HG03060 (cell line): ENCODE measurements at regions not wholly inside any gene's neighbourhood (a gene's known extent, or its start where the extent isn't known, plus 50 kb on each side); places are given as distances from the start of the nearest gene placed in this dataset.

Experiments used
- ATAC-seq: cut with Tn5 transposase; IDR thresholded peaks from one replicate; pipeline ENCODE4 v1.9.1; 2021; ENCODE audit warnings: low read depth, moderate number of reproducible peaks; ENCODE audit not compliant: unreplicated experiment

DNA sequence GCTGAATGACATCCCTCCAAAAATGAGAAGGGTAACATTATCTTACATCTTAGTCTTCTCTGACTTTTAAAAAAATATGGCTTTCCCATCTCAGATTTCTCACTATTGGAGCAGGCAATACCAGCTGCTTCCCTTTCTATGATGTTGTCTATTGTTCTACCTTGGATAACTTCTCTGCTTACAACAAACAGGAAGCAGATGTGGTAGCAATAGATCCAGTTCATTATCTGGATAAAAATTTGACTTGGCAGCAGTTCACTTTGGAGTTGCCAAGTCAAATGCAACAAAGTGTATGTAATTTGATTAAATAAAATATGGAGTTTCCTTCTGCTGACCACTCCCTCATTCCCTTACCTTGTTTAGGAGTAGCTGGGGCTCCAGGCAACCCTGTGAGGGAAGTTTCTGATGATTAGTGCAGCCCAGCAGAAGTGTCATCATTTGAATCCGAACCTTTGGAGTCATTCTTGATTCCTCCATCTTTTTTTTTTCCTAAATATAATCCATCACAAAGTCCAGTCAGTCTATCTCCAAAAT, 72.0 kb upstream of the GPRIN3 start:
- no peak for ATAC-seq

DNA sequence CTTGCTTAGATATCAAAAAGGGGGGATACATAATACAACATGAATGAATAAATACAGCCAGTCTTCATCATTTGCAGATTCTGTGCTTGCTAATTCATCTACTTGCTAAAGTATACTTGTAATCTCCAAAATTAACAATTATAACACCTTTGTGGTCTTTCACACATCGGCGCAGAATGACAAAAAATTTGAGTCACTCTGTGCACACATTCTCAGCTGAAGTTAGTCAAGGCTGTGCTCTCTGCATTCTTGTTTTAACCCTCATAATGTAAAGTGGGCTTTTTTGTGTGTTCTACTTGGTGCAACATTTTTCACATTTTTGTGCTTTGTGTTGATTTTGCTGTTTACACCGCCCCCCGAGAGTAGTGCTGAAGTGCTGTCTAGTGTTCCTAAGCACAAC, 65.8 kb upstream of the GPRIN3 start:
- no peak for ATAC-seq

DNA sequence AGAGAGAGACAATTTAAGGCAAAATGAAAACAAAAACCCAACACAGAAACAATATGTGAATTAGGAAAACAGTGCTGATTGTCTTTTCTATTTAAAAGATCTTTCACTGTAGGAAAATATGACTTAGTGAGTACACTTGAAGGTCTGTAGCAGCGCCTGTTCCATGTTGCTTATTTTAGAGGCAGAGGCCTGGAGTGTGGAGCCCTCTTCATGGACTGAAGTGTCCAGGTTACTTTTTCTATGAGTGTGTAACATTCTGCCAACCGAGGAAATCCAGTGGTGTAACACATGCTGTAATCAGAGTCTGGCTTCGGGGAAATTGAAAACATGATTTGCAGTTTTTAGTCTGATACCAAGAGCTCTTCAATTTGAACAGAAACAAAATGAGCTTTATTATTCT, 64.0 kb upstream of the GPRIN3 start:
- no peak for ATAC-seq

DNA sequence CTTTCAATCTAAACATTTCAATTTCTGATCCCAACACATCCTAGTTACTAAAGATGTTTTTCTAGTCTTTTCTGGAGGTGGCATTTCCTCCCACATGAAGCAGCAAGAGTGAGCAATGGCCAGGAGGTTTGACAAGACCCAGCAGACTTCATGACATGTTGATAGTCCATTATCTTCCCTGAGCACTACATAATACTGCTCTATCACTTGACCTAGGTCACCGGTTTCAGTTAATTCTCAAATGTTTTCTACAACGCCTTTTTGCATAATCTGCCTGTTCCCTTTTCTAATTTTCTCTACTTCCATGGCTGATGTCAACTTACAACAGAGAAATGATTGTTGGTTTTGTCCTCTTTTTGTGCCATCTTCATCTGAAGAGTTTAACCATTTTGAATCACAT, 62.0 kb upstream of the GPRIN3 start:
- no peak for ATAC-seq

DNA sequence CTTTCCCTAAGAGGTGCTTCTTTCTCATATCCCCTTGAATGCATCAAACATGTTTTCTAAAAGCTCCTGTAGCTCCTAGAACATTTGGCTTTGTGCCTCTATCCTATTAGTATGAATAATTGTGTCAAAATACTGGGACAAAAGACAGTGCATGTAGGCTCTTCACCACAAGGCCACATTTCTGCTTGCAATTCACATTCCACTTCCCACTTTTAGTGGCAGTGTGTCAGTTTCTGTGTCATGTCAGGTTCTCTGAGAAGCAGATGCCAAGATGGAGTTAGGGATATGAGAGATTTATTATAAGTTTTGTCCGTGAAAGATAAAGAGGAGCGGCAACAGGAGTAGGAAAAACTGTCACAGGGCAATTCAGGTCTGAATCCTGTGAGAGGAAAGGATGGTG, 61.3 kb upstream of the GPRIN3 start:
- ATAC-seq: no peak

DNA sequence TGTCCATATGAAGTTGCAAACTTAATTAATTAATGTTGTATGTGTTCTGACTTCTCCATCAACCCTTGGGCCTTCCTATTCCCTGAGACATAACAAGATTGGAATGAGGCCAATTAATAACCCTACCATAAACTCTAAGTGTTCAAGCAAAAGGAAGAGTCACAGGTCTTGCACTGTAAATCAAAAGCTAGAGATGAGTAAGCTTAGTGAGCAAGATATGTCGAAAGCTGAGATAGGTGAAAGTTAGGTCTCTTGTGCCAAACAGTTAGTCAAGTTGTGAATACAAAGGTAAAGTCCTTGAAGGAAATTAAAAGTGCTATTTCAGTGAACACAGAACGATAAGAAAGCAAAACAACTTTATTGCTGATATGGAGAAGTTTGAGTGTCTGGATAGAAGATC, 58.2 kb upstream of the GPRIN3 start:
- no peak for ATAC-seq

DNA sequence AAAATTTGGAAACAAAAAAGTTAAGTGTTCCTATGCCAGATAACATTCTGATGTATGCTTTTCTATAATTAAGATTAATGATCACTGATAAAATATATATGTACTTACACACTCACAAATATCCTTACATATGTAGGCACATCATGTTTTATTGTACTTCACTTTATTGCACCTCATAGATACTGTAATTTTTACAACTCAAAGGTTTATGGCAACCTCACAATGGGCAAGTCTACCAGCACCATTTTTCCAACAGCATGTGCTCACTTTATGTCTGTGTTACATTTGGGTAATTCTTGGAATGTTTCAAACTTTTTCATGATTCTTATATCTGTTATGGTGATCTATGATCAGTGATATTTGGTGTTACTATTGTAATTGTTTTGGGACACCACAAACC, 57.8 kb upstream of the GPRIN3 start:
- ATAC-seq: no peak

DNA sequence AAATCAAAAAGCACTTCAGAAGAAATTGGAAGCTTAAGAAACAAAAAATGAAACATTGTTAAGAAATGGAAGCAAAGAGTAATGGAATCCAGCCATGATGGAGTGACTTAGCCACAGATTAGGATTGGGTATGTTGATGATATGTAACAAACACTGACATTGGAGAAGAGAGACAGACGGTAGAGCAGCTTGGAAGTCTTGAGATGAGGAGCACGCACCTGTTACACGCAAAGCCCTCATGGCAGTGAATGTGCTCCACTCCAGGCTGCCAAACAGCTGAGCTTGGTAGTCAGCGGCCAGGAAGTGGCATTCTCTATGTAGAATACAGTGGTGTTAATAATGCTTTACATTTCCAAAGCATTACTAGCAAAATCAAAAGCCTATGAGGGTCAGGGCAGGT, 56.9 kb upstream of the GPRIN3 start:
- ATAC-seq: no peak

DNA sequence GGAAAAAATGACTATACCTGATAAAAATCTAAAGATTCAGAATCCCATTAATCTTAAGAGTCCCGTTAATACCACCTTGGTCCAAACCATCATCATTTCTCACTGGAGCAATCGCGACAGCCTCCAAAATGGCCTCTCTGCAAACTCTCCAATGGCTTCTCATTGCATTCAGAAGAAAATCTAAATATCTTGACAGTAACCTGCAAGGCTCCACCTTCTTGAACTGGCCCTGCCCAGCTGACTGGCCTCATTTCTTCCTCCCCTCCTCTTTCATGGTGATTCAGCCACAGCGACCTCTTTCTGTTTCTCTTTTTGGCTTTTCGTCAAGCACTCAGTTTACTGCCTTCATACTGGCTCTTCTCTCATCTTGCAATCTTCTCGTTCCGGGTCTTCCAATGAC, 56.2 kb upstream of the GPRIN3 start:
- ATAC-seq: no peak

DNA sequence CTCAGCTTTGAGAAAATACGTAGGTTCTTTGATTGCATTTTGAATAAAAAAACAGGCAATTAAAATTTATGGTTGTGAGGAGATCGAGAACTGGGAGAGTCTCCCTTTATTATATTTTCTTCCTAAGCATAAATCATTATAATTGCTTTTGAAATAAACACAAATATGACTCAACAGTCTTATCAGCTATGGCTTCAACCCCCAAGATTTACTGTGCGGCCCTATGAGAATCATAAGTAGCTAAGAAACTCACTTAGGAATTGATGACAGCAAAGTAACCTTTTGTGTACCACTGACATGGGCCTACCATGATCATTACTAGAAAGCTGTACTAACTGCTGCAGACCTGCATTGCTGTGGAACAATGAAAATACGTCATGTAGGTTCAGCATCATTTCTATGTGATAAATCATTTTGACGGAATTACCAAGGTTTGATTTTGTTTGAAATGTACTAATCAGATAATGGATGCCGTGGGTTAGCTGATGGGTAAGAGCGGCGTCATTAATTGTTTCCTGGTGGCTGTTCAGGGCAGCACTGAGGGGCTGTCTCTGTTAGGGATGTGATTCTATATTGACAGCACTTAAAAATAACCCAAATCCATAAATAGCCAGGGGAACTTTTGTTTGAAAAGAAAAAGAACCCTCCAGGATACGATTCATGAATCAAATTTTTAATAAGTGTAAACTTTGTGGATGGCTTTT, 51.5 kb upstream of the GPRIN3 start:
- ATAC-seq: no peak

DNA sequence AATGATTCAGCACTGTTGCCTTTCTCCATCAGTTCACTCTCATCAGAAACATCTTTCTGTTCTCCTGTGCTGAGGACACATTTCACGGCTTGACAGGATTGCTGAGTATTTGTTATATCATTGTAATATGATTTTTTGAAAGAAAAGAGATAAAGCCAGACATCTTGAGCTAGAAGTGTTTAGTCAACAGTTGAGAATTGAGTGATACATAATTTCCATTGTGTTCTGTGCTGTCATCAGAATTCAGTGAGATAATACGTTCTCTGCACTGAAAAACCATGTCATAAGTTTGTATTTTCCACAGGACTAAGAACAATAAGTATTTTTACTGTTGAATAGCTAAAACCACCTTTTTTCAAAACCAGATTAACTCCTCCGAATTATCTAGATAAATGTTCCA, 50.2 kb upstream of the GPRIN3 start:
- ATAC-seq: no peak
